Endothelial cell (in vitro differentiated cells): ENCODE measurements at regions not wholly inside any gene's neighbourhood (a gene's known extent, or its start where the extent isn't known, plus 50 kb on each side); places are given as distances from the start of the nearest gene placed in this dataset.
A peak's percentile ranks its signal among the peaks of the same experiment; 100 is the strongest.

Experiments
- DNase-seq: peaks from one replicate; pipeline ENCODE4 v3.0.0; 2021; ENCODE audit warnings: low spot score
- H3K27ac Mint-ChIP-seq: one replicate; pipeline ENCODE4 v1.8.0; 2021; ENCODE audit warnings: mixed read lengths, inconsistent platforms; ENCODE audit not compliant: unreplicated experiment
- H3K27me3 Mint-ChIP-seq: one replicate; pipeline ENCODE4 v1.8.0; 2021; ENCODE audit warnings: mild to moderate bottlenecking, moderate library complexity, mixed read lengths, inconsistent platforms; ENCODE audit not compliant: unreplicated experiment
- H3K36me3 Mint-ChIP-seq: one replicate; pipeline ENCODE4 v1.8.0; 2021; ENCODE audit warnings: mild to moderate bottlenecking, low read depth, mixed read lengths, inconsistent platforms; ENCODE audit not compliant: unreplicated experiment
- H3K4me1 Mint-ChIP-seq: one replicate; pipeline ENCODE4 v1.8.0; 2021; ENCODE audit warnings: mild to moderate bottlenecking, mixed read lengths, inconsistent platforms; ENCODE audit not compliant: unreplicated experiment
- H3K4me3 Mint-ChIP-seq: one replicate; pipeline ENCODE4 v1.8.0; 2021; ENCODE audit warnings: mild to moderate bottlenecking, mixed read lengths, inconsistent platforms; ENCODE audit not compliant: unreplicated experiment
- H3K9me3 Mint-ChIP-seq: one replicate; pipeline ENCODE4 v1.8.0; 2021; ENCODE audit warnings: mixed read lengths, inconsistent platforms; ENCODE audit not compliant: unreplicated experiment
- TF ChIP-seq, protein P1 (sequence below): fragments of 200-600 bp; sonication (generic); IDR thresholded peaks from one replicate; pipeline ENCODE4 v1.5.0; 2021; ENCODE audit warnings: antibody characterized with exemption; ENCODE audit not compliant: unreplicated experiment

DNA sequence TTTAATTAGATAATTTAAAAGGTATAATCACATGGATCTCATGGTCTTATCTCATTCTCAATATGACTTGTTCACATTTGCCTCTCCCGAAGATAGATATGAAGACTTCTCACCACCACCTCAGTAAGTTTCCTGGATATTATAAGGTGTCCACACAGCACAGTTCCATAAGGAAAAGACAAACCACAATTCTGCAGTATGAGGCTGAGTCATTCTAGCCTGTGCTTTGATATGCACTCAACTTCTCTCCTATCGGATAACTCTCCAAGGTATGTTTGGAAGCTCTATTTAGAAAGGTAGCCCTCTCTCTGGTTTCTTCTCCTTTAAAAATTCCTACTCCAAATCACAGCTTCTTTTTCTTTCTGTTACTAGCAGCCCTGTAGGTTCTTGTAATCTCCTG, 612.8 kb downstream of the ZPLD1 start:
- no peak for DNase-seq
- peaks cover 8% of the 10 kb centered on the region for H3K4me1 Mint-ChIP-seq
- no peaks in the 10 kb centered on the region for H3K36me3 Mint-ChIP-seq
- no peaks in the 10 kb centered on the region for H3K27me3 Mint-ChIP-seq
- TF ChIP-seq, protein P1, sequence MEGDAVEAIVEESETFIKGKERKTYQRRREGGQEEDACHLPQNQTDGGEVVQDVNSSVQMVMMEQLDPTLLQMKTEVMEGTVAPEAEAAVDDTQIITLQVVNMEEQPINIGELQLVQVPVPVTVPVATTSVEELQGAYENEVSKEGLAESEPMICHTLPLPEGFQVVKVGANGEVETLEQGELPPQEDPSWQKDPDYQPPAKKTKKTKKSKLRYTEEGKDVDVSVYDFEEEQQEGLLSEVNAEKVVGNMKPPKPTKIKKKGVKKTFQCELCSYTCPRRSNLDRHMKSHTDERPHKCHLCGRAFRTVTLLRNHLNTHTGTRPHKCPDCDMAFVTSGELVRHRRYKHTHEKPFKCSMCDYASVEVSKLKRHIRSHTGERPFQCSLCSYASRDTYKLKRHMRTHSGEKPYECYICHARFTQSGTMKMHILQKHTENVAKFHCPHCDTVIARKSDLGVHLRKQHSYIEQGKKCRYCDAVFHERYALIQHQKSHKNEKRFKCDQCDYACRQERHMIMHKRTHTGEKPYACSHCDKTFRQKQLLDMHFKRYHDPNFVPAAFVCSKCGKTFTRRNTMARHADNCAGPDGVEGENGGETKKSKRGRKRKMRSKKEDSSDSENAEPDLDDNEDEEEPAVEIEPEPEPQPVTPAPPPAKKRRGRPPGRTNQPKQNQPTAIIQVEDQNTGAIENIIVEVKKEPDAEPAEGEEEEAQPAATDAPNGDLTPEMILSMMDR, result no peak
- H3K4me3 Mint-ChIP-seq, result no peak overlapping the region
- H3K27ac Mint-ChIP-seq, result no peak overlapping the region
- H3K9me3 Mint-ChIP-seq, result no peaks in the 10 kb centered on the region

DNA sequence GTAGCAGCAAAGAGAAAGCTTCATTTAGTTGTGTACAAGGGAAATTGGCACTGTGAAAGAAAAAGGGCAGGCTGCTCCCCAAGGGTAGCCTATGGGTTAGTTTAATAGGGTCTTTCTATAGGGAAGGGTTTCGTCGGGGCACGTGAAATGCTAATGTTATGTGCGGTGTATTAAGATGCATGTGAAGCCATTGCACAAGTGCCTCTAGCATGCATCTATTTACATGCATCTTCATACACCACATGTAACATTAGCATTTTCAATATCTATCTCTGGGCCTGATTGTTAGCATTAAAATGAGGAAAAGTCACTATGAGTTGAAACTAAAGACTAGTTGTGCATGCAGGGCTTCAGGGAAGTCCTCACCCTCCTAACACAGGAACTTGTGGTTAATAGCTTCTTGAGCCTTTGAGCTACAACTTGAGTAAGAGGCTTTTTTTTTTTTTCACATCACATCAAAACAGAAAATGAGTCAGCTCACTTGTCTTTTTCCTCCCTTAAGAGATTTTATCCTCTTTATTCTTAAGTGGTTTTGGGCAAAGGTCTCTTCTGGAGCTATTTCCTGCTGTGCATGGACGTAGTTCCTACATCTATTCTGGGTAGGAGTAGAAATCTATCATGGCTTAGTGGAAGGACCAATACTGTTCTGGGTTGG, 613.4 kb downstream of the ZPLD1 start:
- H3K9me3 Mint-ChIP-seq, result no peaks in the 10 kb centered on the region
- H3K4me1 Mint-ChIP-seq, result peaks cover 11% of the 10 kb centered on the region
- no peak for DNase-seq
- TF ChIP-seq, protein P1, result no peak
- no peaks in the 10 kb centered on the region for H3K36me3 Mint-ChIP-seq
- H3K27me3 Mint-ChIP-seq, result no peaks in the 10 kb centered on the region
- H3K4me3 Mint-ChIP-seq, result no peak overlapping the region
- H3K27ac Mint-ChIP-seq, result no peak overlapping the region

DNA sequence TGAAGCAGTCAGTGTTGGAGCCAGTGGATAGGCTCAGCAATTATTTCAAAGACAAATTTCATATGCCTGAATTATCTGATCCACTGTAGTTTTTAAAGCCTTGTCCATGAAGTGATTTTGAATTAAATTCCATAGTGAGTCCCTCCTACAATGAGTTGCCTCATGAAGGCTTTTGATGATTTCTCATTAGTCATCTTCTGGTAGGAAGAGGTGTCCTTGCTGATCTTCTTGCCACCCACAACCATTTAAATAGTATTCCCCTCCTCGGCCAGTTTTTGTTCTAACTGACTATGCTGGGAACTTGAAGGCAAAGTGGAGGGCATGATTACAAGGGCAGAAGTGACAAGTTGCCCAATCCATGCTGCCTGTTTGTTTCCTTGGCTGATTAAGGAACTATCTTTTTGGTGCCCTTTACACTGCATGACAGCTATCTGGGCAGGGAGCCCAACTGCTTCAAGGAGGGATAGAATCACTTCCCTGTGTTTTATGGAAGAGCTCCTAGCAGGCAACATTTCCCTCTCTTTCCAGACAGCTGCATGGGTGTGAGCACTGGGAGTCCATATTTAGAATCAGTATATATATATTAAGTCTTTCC, 617.5 kb downstream of the ZPLD1 start:
- Mint-ChIP-seq H3K9me3 (no peaks in the 10 kb centered on the region), H3K4me1 (peaks cover 45% of the 10 kb centered on the region), H3K27me3 (no peaks in the 10 kb centered on the region), H3K4me3 (no peak overlapping the region), H3K36me3 (no peaks in the 10 kb centered on the region), H3K27ac (no peak overlapping the region)
- DNase-seq, result no peak
- TF ChIP-seq, protein P1, result no peak

DNA sequence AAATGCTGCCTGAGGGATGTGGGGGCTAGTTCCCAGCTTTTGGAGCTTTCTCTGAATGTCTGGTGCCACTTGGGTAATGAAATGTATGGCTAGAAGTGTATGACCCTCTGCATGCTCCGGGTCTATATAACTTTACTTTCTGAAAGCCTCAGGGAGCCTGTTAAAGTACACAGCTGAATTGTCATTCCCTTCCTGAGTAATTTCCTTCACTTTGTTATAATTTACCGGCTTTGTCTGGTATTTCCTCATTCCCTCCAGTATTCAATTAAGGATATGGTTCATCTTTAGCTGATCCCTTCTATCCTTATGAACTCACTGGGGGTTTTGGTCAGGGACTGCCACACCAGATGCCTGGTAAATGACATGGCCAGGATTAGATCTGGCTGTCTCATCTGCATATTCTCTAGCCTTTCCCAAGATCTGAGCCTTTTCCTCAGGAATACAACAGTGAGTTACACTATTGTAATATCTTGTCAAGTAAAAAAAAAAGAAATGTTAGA, 620.3 kb downstream of the ZPLD1 start:
- Mint-ChIP-seq H3K4me3 (no peak overlapping the region), H3K9me3 (no peaks in the 10 kb centered on the region), H3K4me1 (peaks cover 45% of the 10 kb centered on the region), H3K27me3 (no peaks in the 10 kb centered on the region), H3K36me3 (no peaks in the 10 kb centered on the region), H3K27ac (peak overlapping the region; percentile 22)
- no peak for DNase-seq
- TF ChIP-seq, protein P1, result no peak

DNA sequence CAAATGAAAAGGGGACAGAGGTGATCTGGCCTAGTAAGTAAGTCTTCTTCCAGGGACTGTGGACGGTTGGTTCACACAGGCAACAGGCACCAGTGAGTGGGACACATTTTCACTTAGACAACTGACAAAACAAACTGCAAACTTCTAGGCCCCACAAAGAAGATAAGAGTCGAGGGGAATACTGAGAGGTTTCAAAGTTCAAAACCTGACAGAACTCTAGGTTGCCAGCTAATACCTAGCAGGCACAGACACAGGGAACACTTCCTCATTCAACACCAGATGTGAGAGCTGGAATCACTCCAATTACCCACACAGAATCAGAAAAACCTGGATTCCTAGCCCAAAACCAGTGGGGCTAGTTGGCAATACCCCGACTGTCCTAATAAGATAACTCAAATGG, 621.7 kb downstream of the ZPLD1 start:
- peak overlapping the region; percentile 62 for H3K27ac Mint-ChIP-seq
- H3K4me3 Mint-ChIP-seq, result no peak overlapping the region
- no peaks in the 10 kb centered on the region for H3K36me3 Mint-ChIP-seq
- DNase-seq, result no peak
- H3K4me1 Mint-ChIP-seq, result peaks cover 45% of the 10 kb centered on the region
- H3K9me3 Mint-ChIP-seq, result no peaks in the 10 kb centered on the region
- no peaks in the 10 kb centered on the region for H3K27me3 Mint-ChIP-seq
- TF ChIP-seq, protein P1, result no peak
